Prostate gland (tissue), 2 donors: ENCODE measurements at regions not wholly inside any gene's neighbourhood (a gene's known extent, or its start where the extent isn't known, plus 50 kb on each side); places are given as distances from the start of the nearest gene placed in this dataset.

ENCODE experiments used
- POLR2A ChIP-seq: fragments of 450-650 bp; IDR thresholded peaks from one replicate; pipeline ENCODE4 v1.6.1; 2016; ENCODE audit warnings: antibody characterized with exemption, mild to moderate bottlenecking
- POLR2AphosphoS5 ChIP-seq: sonication (generic); formaldehyde crosslinking; IDR thresholded peaks from one replicate; pipeline ENCODE4 v1.6.1; 2017; ENCODE audit warnings: antibody characterized with exemption
- TF ChIP-seq, protein P1 (sequence below), 4 experiments: fragments of 200-600 bp in 2 of 4; fragments of 450-650 bp in 2 of 4; sonication (generic) in 2 of 4; IDR thresholded peaks; 1 replicate in 3 of 4; 2 replicates in 1 of 4; pipeline ENCODE4 v1.5.1; 2016 to 2019; ENCODE audit warnings: antibody characterized with exemption in 4 of 4, mild to moderate bottlenecking in 2 of 4, moderate library complexity in 2 of 4

GRCh38 chr2:65530547-65531320, 98.3 kb upstream of the SPRED2 start:
- TF ChIP-seq POLR2AphosphoS5, result no peak
- no peak for TF ChIP-seq POLR2A
- TF ChIP-seq, protein P1, sequence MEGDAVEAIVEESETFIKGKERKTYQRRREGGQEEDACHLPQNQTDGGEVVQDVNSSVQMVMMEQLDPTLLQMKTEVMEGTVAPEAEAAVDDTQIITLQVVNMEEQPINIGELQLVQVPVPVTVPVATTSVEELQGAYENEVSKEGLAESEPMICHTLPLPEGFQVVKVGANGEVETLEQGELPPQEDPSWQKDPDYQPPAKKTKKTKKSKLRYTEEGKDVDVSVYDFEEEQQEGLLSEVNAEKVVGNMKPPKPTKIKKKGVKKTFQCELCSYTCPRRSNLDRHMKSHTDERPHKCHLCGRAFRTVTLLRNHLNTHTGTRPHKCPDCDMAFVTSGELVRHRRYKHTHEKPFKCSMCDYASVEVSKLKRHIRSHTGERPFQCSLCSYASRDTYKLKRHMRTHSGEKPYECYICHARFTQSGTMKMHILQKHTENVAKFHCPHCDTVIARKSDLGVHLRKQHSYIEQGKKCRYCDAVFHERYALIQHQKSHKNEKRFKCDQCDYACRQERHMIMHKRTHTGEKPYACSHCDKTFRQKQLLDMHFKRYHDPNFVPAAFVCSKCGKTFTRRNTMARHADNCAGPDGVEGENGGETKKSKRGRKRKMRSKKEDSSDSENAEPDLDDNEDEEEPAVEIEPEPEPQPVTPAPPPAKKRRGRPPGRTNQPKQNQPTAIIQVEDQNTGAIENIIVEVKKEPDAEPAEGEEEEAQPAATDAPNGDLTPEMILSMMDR (IDR thresholded peaks at IDR 0.05), result no peak
